ENCODE measurements at regions not wholly inside any gene's neighbourhood (a gene's known extent, or its start where the extent isn't known, plus 50 kb on each side); places are given as distances from the start of the nearest gene placed in this dataset.

GRCh38 chr1:195828325-195828724, 779.9 kb downstream of the KCNT2 start:
- no peak for DNase-seq (ENCODE audit: low read depth)

- DNase-seq (ENCODE audit: low read depth) = no peak
These were observed 787.3 kb downstream of the KCNT2 start for GRCh38 chr1:195820925-195821324.

GRCh38 chr1:195806060-195806459, 802.2 kb downstream of the KCNT2 start:
- DNase-seq (ENCODE audit: low read depth) = no peak

GRCh38 chr1:195804547-195804946, 803.7 kb downstream of the KCNT2 start:
- no peak for DNase-seq (ENCODE audit: low read depth)

- DNase-seq (ENCODE audit: low read depth) = no peak
These were observed 809.2 kb downstream of the KCNT2 start for GRCh38 chr1:195799016-195799415.

GRCh38 chr1:195794225-195794624, 814.0 kb downstream of the KCNT2 start:
- DNase-seq (ENCODE audit: low read depth) = no peak

- no peak for DNase-seq (ENCODE audit: low read depth)
These were observed 816.4 kb downstream of the KCNT2 start for GRCh38 chr1:195791796-195792195.

- DNase-seq (ENCODE audit: low read depth) = no peak
These were observed 817.6 kb downstream of the KCNT2 start for GRCh38 chr1:195790514-195791168.

- no peak for DNase-seq (ENCODE audit: low read depth)
These were observed 818.9 kb downstream of the KCNT2 start for GRCh38 chr1:195789321-195789720.

GRCh38 chr1:195788721-195789120, 819.5 kb downstream of the KCNT2 start:
- DNase-seq (ENCODE audit: low read depth) = no peak

GRCh38 chr1:195785830-195786229, 822.4 kb downstream of the KCNT2 start:
- DNase-seq (ENCODE audit: low read depth) = no peak

GRCh38 chr1:195773931-195774330, 834.3 kb downstream of the KCNT2 start:
- DNase-seq (ENCODE audit: low read depth) = no peak

GRCh38 chr1:195769461-195769860, 838.8 kb downstream of the KCNT2 start:
- DNase-seq (ENCODE audit: low read depth) = no peak

- DNase-seq (ENCODE audit: low read depth) = no peak
These were observed 839.3 kb downstream of the KCNT2 start for GRCh38 chr1:195768936-195769335.

GRCh38 chr1:195768377-195768776, 839.9 kb downstream of the KCNT2 start:
- DNase-seq (ENCODE audit: low read depth) = no peak

- no peak for DNase-seq (ENCODE audit: low read depth)
These were observed 841.5 kb downstream of the KCNT2 start for GRCh38 chr1:195766709-195767108.

- no peak for DNase-seq (ENCODE audit: low read depth)
These were observed 843.1 kb downstream of the KCNT2 start for GRCh38 chr1:195765099-195765498.

- no peak for DNase-seq (ENCODE audit: low read depth)
These were observed 844.3 kb downstream of the KCNT2 start for GRCh38 chr1:195763907-195764374.

GRCh38 chr1:195763146-195763906, 844.9 kb downstream of the KCNT2 start:
- no peak for DNase-seq (ENCODE audit: low read depth)

- no peak for DNase-seq (ENCODE audit: low read depth)
These were observed 847.1 kb downstream of the KCNT2 start for GRCh38 chr1:195761104-195761503.

GRCh38 chr1:195756109-195756508, 852.1 kb downstream of the KCNT2 start:
- no peak for DNase-seq (ENCODE audit: low read depth)

GRCh38 chr1:195754874-195755273, 853.4 kb downstream of the KCNT2 start:
- no peak for DNase-seq (ENCODE audit: low read depth)

- no peak for DNase-seq (ENCODE audit: low read depth)
These were observed 853.9 kb downstream of the KCNT2 start for GRCh38 chr1:195754303-195754702.

- DNase-seq (ENCODE audit: low read depth) = no peak
These were observed 859.3 kb downstream of the KCNT2 start for GRCh38 chr1:195748969-195749368.
